ENCODE measurements at regions not wholly inside any gene's neighbourhood (a gene's known extent, or its start where the extent isn't known, plus 50 kb on each side); places are given as distances from the start of the nearest gene placed in this dataset.
"Not testable (repeated sequence)": the region's sequence is repeated elsewhere in the genome, so short reads cannot be mapped to it uniquely, and the experiment has no call there.

DNA sequence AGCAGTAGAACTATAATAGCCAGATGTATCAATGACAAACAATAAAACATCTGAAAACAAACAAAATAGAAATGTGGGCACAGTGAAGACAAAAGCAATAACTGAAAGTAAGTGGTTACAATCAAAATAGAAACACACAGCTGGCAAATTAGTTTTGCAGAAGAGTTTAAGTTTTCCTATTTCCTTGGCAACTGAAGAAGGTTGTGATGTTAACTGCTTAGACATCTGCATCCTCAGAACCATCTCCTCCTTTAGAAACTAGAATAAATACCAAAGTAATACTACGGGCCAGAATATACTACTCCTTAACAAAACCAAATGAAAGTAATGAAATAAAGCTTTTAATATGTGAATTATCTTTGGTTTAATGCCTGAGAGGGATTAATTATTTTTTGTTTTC is 605.5 kb downstream of the LTN1 start:
- no TSS peak for BruUV-seq (replicated peaks)
- intact Hi-C loops (cut with micrococcal nuclease; ENCODE audit: unreplicated experiment) = no loop called here
- Histone ChIP-seq H3K36me3 (ENCODE audit: insufficient read depth, low read length, poor library complexity, severe bottlenecking) (no peaks in the 10 kb centered on the region), H3K4me1 (ENCODE audit: insufficient read depth, low read length, poor library complexity, severe bottlenecking) (no peaks in the 10 kb centered on the region), H3K4me3 (ENCODE audit: low read depth, low read length, poor library complexity, severe bottlenecking) (no peak overlapping the region), H3K27me3 (replicated peaks; ENCODE audit: insufficient read depth, low read depth, low read length, poor library complexity) (no peaks in the 10 kb centered on the region), H3K27ac (ENCODE audit: low read depth, low read length, poor library complexity, severe bottlenecking) (no peak overlapping the region), H3K9me3 (ENCODE audit: low read depth, low read length, poor library complexity, severe bottlenecking) (no peaks in the 10 kb centered on the region)
- no peak for DNase-seq (ENCODE audit: low spot score)
- TF ChIP-seq EZH2 (IDR thresholded peaks at IDR 0.05; ENCODE audit: borderline replicate concordance, low read depth, low read length, poor library complexity, severe bottlenecking) = no peak
- TF ChIP-seq, protein P1, sequence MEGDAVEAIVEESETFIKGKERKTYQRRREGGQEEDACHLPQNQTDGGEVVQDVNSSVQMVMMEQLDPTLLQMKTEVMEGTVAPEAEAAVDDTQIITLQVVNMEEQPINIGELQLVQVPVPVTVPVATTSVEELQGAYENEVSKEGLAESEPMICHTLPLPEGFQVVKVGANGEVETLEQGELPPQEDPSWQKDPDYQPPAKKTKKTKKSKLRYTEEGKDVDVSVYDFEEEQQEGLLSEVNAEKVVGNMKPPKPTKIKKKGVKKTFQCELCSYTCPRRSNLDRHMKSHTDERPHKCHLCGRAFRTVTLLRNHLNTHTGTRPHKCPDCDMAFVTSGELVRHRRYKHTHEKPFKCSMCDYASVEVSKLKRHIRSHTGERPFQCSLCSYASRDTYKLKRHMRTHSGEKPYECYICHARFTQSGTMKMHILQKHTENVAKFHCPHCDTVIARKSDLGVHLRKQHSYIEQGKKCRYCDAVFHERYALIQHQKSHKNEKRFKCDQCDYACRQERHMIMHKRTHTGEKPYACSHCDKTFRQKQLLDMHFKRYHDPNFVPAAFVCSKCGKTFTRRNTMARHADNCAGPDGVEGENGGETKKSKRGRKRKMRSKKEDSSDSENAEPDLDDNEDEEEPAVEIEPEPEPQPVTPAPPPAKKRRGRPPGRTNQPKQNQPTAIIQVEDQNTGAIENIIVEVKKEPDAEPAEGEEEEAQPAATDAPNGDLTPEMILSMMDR (conservative IDR thresholded peaks at IDR 0.05; ENCODE audit: low read depth, low read length) = no peak
- POLR2A ChIA-PET (ENCODE audit: low non-redundant PET) = interaction anchor here (0.6 kb wide), 1 partner anchor 24 kb away, joined by 3 read pairs; no protein-coding TSS in a partner anchor
- CTCF ChIA-PET = no interaction called here

DNA sequence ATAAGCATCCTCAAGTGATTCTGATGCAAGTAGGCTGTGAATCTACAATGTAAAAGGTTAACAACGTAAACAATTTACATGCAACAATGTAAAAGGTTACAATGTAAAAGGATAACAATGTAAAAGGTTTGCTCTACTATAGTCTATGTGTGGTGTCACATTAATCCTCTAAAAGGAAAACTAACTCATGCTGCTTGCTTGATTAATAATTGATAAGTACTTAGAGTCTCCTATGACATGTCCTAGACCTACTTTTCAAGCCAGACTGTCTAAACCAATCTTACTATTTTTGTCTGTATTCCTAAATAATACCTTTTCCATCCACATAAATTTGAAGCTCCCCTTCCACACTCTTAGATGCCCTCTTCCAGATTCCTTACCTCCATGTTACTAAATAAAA is 606.8 kb downstream of the LTN1 start:
- TF ChIP-seq, protein P1 (conservative IDR thresholded peaks at IDR 0.05; ENCODE audit: low read depth, low read length) = no peak
- no peak for TF ChIP-seq EZH2 (IDR thresholded peaks at IDR 0.05; ENCODE audit: borderline replicate concordance, low read depth, low read length, poor library complexity, severe bottlenecking)
- Histone ChIP-seq H3K27me3 (replicated peaks; ENCODE audit: insufficient read depth, low read depth, low read length, poor library complexity) (no peaks in the 10 kb centered on the region), H3K36me3 (ENCODE audit: insufficient read depth, low read length, poor library complexity, severe bottlenecking) (no peaks in the 10 kb centered on the region), H3K27ac (ENCODE audit: low read depth, low read length, poor library complexity, severe bottlenecking) (no peak overlapping the region), H3K9me3 (ENCODE audit: low read depth, low read length, poor library complexity, severe bottlenecking) (no peaks in the 10 kb centered on the region), H3K4me1 (ENCODE audit: insufficient read depth, low read length, poor library complexity, severe bottlenecking) (no peaks in the 10 kb centered on the region), H3K4me3 (ENCODE audit: low read depth, low read length, poor library complexity, severe bottlenecking) (no peak overlapping the region)
- ChIA-PET CTCF (no interaction called here), POLR2A (ENCODE audit: low non-redundant PET) (no interaction called here)
- no TSS peak for BruUV-seq (replicated peaks)
- intact Hi-C loops (cut with micrococcal nuclease; ENCODE audit: unreplicated experiment) = no loop called here
- no peak for DNase-seq (ENCODE audit: low spot score)

DNA sequence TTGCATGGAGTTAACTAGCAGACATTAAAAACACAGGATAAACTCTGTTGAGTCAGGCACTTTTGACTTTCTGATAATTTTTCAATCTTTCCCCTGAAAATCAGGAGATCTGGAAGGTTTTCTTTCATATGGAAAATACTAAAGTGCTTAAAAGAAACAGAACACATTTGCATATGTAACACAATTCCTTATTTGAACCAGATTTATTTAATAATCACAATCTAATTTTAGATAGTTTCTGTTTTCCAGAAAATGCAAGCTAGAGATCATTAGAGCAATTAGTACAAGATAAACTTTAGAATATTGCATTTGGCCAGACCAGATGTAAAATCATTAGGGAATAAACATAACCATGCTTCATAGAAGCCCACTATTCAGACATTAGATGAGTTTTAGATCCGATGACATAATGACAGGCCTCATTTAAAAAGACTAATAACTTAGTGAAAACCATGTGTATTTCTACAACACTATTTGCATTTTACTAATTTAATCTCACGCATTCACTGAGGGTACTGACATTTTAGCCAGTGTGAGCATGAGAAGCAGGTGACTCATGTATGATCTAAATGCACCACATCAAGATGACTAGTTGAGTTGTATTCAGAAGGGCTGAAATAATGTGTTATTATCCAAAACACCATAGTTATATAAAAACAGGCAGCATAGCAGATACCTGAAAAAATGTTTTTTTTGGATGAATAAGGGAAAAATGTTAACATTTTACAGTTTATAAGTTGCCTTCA is 611.5 kb downstream of the LTN1 start:
- DNase-seq (ENCODE audit: low spot score); H3K27me3 ChIP-seq (replicated peaks; ENCODE audit: insufficient read depth, low read depth, low read length, poor library complexity); CTCF ChIA-PET; BruUV-seq (replicated peaks); H3K9me3 ChIP-seq (ENCODE audit: low read depth, low read length, poor library complexity, severe bottlenecking); H3K4me3 ChIP-seq (ENCODE audit: low read depth, low read length, poor library complexity, severe bottlenecking); H3K4me1 ChIP-seq (ENCODE audit: insufficient read depth, low read length, poor library complexity, severe bottlenecking); POLR2A ChIA-PET (ENCODE audit: low non-redundant PET); H3K27ac ChIP-seq (ENCODE audit: low read depth, low read length, poor library complexity, severe bottlenecking); H3K36me3 ChIP-seq (ENCODE audit: insufficient read depth, low read length, poor library complexity, severe bottlenecking); intact Hi-C loops (cut with micrococcal nuclease; ENCODE audit: unreplicated experiment): not testable (repeated sequence)

DNA sequence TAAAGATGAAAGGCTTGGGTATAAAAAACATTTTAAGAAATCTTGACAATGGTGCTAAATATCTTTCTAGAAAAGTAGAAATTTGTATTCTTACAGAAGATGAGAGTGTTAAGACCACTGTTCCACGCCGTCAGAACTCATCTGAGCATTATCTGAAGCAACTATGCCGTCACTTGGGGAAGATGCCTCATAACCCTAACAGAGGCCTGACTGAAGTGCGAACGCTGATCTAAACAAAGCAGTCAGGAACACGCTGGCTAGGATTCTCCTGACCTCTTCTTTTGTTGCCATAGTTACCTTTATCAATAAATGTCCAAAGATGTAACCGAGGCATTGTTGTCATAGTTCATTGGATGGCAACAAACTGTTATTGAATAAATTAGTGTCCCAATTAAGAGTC is 612.4 kb downstream of the LTN1 start:
- CTCF ChIA-PET = no interaction called here
- H3K4me3 ChIP-seq (ENCODE audit: low read depth, low read length, poor library complexity, severe bottlenecking) = no peak overlapping the region
- POLR2A ChIA-PET (ENCODE audit: low non-redundant PET) = no interaction called here
- intact Hi-C loops (cut with micrococcal nuclease; ENCODE audit: unreplicated experiment) = no loop called here
- no peak for TF ChIP-seq EZH2 (IDR thresholded peaks at IDR 0.05; ENCODE audit: borderline replicate concordance, low read depth, low read length, poor library complexity, severe bottlenecking)
- TF ChIP-seq, protein P1 (conservative IDR thresholded peaks at IDR 0.05; ENCODE audit: low read depth, low read length) = no peak
- H3K36me3 ChIP-seq (ENCODE audit: insufficient read depth, low read length, poor library complexity, severe bottlenecking) = no peaks in the 10 kb centered on the region
- no peaks in the 10 kb centered on the region for H3K9me3 ChIP-seq (ENCODE audit: low read depth, low read length, poor library complexity, severe bottlenecking)
- H3K4me1 ChIP-seq (ENCODE audit: insufficient read depth, low read length, poor library complexity, severe bottlenecking) = no peaks in the 10 kb centered on the region
- H3K27ac ChIP-seq (ENCODE audit: low read depth, low read length, poor library complexity, severe bottlenecking) = no peak overlapping the region
- no TSS peak for BruUV-seq (replicated peaks)
- H3K27me3 ChIP-seq (replicated peaks; ENCODE audit: insufficient read depth, low read depth, low read length, poor library complexity) = no peaks in the 10 kb centered on the region
- no peak for DNase-seq (ENCODE audit: low spot score)

All from A673 (cell line).